IMR-90 (cell line): ENCODE measurements at regions not wholly inside any gene's neighbourhood (a gene's known extent, or its start where the extent isn't known, plus 50 kb on each side); places are given as distances from the start of the nearest gene placed in this dataset.

Experiments used
- ATAC-seq: fragments of 200-7000 bp; cut with Tn5 transposase; 2 replicates; pipeline ENCODE4 v1.9.1; 2020; ENCODE audit warnings: low read depth, mild to moderate bottlenecking, moderate library complexity
- BruUV-seq: library from RNA; stranded (reverse); fragments of 400-500 nt; replicated peaks from 2 replicates; lab custom pipeline; 2021; lab: Mats Ljungman, UMichigan
- CTCF ChIA-PET: fragments of 300-600 bp; formaldehyde crosslinking; extraction: SDS; loops from one replicate; lab custom pipeline; 2021; ENCODE audit warnings: antibody characterized with exemption; lab: Yijun Ruan, JAX
- POLR2A ChIA-PET: fragments of 300-600 bp; sonication (Branson Sonifier 250); formaldehyde crosslinking; loops from one replicate; lab custom pipeline; 2022; ENCODE audit warnings: antibody characterized with exemption; ENCODE audit not compliant: unreplicated experiment; lab: Charles Lee
- DNase-seq: peaks from one replicate; pipeline ENCODE4 v3.0.0; 2013
- H2AFZ ChIP-seq: replicated peaks from 2 replicates; pipeline ENCODE3; 2013; ENCODE audit warnings: low read length, mild to moderate bottlenecking; ENCODE audit not compliant: poor library complexity
- H2AK5ac ChIP-seq: 2 replicates; pipeline ENCODE4 v1.6.1; 2013; ENCODE audit warnings: low read depth, low read length, inconsistent platforms
- H2AK9ac ChIP-seq: replicated peaks from 2 replicates; pipeline ENCODE3; 2013; ENCODE audit warnings: mild to moderate bottlenecking, low read depth, low read length, moderate library complexity; ENCODE audit not compliant: poor library complexity
- H2BK120ac ChIP-seq: 2 replicates; pipeline ENCODE4 v1.6.1; 2013; ENCODE audit warnings: low read depth, low read length, inconsistent platforms
- H2BK15ac ChIP-seq: 3 replicates; pipeline ENCODE4 v1.6.1; 2013; ENCODE audit warnings: low read depth, low read length, inconsistent platforms
- H2BK20ac ChIP-seq: 2 replicates; pipeline ENCODE4 v1.6.1; 2013; ENCODE audit warnings: low read depth, mild to moderate bottlenecking, inconsistent platforms, low read length, moderate library complexity
- H2BK5ac ChIP-seq: 2 replicates; pipeline ENCODE4 v1.6.1; 2013; ENCODE audit warnings: mild to moderate bottlenecking, low read depth, low read length, inconsistent platforms; ENCODE audit not compliant: poor library complexity, severe bottlenecking
- H3K14ac ChIP-seq: replicated peaks from 2 replicates; pipeline ENCODE4 v1.6.1; 2013; ENCODE audit warnings: low read depth, low read length, inconsistent platforms
- H3K18ac ChIP-seq: 2 replicates; pipeline ENCODE4 v1.6.1; 2013; ENCODE audit warnings: low read depth, low read length, control low read depth
- H3K23ac ChIP-seq: 2 replicates; pipeline ENCODE4 v1.6.1; 2013; ENCODE audit warnings: low read depth, low read length, inconsistent platforms
- H3K27ac ChIP-seq: 2 replicates; pipeline ENCODE4 v1.5.1; 2013; ENCODE audit warnings: mild to moderate bottlenecking, control low read depth, low read length; ENCODE audit not compliant: insufficient read depth
- H3K27me3 ChIP-seq: 2 replicates; pipeline ENCODE4 v1.6.1; 2013; ENCODE audit warnings: low read length; ENCODE audit not compliant: control insufficient read depth, insufficient read depth
- H3K36me3 ChIP-seq: 2 replicates; pipeline ENCODE4 v1.6.1; 2013; ENCODE audit warnings: low read length, mixed read lengths; ENCODE audit not compliant: control insufficient read depth, insufficient read depth
- H3K4ac ChIP-seq: 2 replicates; pipeline ENCODE4 v1.6.1; 2013; ENCODE audit warnings: low read depth, low read length, inconsistent platforms
- H3K4me1 ChIP-seq: 2 replicates; pipeline ENCODE4 v1.6.1; 2013; ENCODE audit warnings: low read length, mixed read lengths; ENCODE audit not compliant: control insufficient read depth, insufficient read depth
- H3K4me2 ChIP-seq: 2 replicates; pipeline ENCODE4 v1.6.1; 2013; ENCODE audit warnings: low read depth, mild to moderate bottlenecking, control low read depth, low read length, moderate library complexity
- H3K4me3 ChIP-seq: 2 replicates; pipeline ENCODE4 v1.5.1; 2013; ENCODE audit warnings: low read depth, mild to moderate bottlenecking, control low read depth, low read length, moderate library complexity; ENCODE audit not compliant: insufficient read depth
- H3K56ac ChIP-seq: 2 replicates; pipeline ENCODE4 v1.6.1; 2013; ENCODE audit warnings: low read length, inconsistent platforms; ENCODE audit not compliant: insufficient read depth; ENCODE audit errors: extremely low read depth
- H3K79me1 ChIP-seq, 2 experiments: 2 replicates each; pipeline ENCODE4 v1.6.1; 2013; ENCODE audit warnings: low read length in 2 of 2, inconsistent platforms in 1 of 2, low read depth in 1 of 2
- H3K9ac ChIP-seq: 2 replicates; pipeline ENCODE4 v1.6.1; 2013; ENCODE audit warnings: low read depth, low read length, control low read depth
- H3K9me1 ChIP-seq: 2 replicates; pipeline ENCODE4 v1.6.1; 2013; ENCODE audit warnings: low read length, inconsistent platforms; ENCODE audit not compliant: insufficient read depth
- H3K9me3 ChIP-seq: 2 replicates; pipeline ENCODE4 v1.6.1; 2013; ENCODE audit warnings: low read length; ENCODE audit not compliant: control insufficient read depth, insufficient read depth
- H4K20me1 ChIP-seq: 2 replicates; pipeline ENCODE4 v1.6.1; 2013; ENCODE audit warnings: low read length, inconsistent platforms; ENCODE audit not compliant: insufficient read depth
- H4K5ac ChIP-seq: 2 replicates; pipeline ENCODE4 v1.6.1; 2013; ENCODE audit warnings: mild to moderate bottlenecking, low read depth, low read length, control low read depth
- H4K8ac ChIP-seq, 2 experiments: 2 replicates each; pipeline ENCODE4 v1.6.1; 2013; ENCODE audit warnings: low read depth in 2 of 2, low read length in 2 of 2, control low read depth in 1 of 2, inconsistent platforms in 1 of 2
- H4K91ac ChIP-seq: 2 replicates; pipeline ENCODE4 v1.6.1; 2013; ENCODE audit warnings: low read depth, low read length, inconsistent platforms; ENCODE audit not compliant: insufficient read depth
- CEBPB ChIP-seq: IDR thresholded peaks from 2 replicates; pipeline ENCODE4 v1.6.1; 2012; ENCODE audit warnings: low read depth, low read length, improper control_type of control experiment
- CTCF ChIP-seq: conservative IDR thresholded peaks from 2 replicates; pipeline ENCODE4 v1.5.1; 2012; ENCODE audit warnings: mild to moderate bottlenecking, low read depth, low read length, improper control_type of control experiment
- RFX5 ChIP-seq: IDR thresholded peaks from 2 replicates; pipeline ENCODE4 v1.8.0; 2012; ENCODE audit warnings: low read depth, mild to moderate bottlenecking, low read length, moderate library complexity
- WGBS, 2 experiments: methylation state at CpG; one replicate each; pipeline versions ENCODE4 v1.1.5 to v1.1.7; 2013; ENCODE audit warnings: missing lambda C conversion rate in 2 of 2; ENCODE audit not compliant: insufficient read length in 1 of 2; ENCODE audit errors: extremely low coverage in 2 of 2; 5-methylcytosine and 5-hydroxymethylcytosine counted together
- dilution Hi-C: fragments of 300-500 bp; cut with HindIII; formaldehyde crosslinking; loops from one replicate; pipeline ENCODE4 v1.14.3; 2018; ENCODE audit warnings: low sequenced_read_pairs; ENCODE audit not compliant: unreplicated experiment
- in situ Hi-C: fragments of 300-500 bp; cut with MboI; formaldehyde crosslinking; loops from 3 replicates; pipeline ENCODE4 v1.14.3; 2019; ENCODE audit warnings: low sequenced_read_pairs, inconsistent platforms, mixed read lengths
- intact Hi-C: fragments of 100-400 bp; cut with micrococcal nuclease; formaldehyde crosslinking; loops from 2 replicates; pipeline ENCODE4 v1.10.0; 2022

GRCh38 chr21:35178827-35179226 lies 129.7 kb upstream of the RUNX1 start:
- dilution Hi-C loops: no loop called here
- no peak overlapping the region for H3K9ac ChIP-seq
- ChIA-PET CTCF (interaction anchor here (0.7 kb wide), 1 partner anchor 27 kb away, joined by 4 read pairs; no protein-coding TSS in a partner anchor), POLR2A (no interaction called here)
- no TSS peak for BruUV-seq
- H3K9me1 ChIP-seq: 0 out of 2 replicates have a peak, but pooled peaks cover 4% of the 10 kb centered on the region
- no peak overlapping the region for H2BK5ac ChIP-seq
- peak overlapping the region; percentile 60 for H3K4ac ChIP-seq
- peak overlapping the region; percentile 7; the same call in 1 of the 2 replicates for H2BK20ac ChIP-seq
- in situ Hi-C loops: no loop called here
- H2BK120ac ChIP-seq: peak overlapping the region; percentile 13; the same call in 1 of the 2 replicates
- H3K27me3 ChIP-seq: no peaks in the 10 kb centered on the region
- intact Hi-C loops: no loop called here
- no peak overlapping the region for H2AFZ ChIP-seq
- H3K4me3 ChIP-seq: no peak overlapping the region
- peaks cover 7% of the 10 kb centered on the region; the same call in 1 of the 2 replicates for H3K4me1 ChIP-seq
- H4K5ac ChIP-seq: no peak overlapping the region
- H4K91ac ChIP-seq: peak overlapping the region; percentile 8; the same call in 1 of the 2 replicates
- peak overlapping the region; percentile 2; the same call in 1 of the 3 replicates for H2BK15ac ChIP-seq
- WGBS, 2 experiments: no CpG with 5 or more reads among the region's 1 CpG
- ATAC-seq (no peak), DNase-seq (peak; percentile 79)
- no peak overlapping the region; the same call in 1 of the 2 replicates for H3K27ac ChIP-seq
- H3K56ac ChIP-seq: no peak overlapping the region
- H2AK9ac ChIP-seq: no peak overlapping the region
- H3K4me2 ChIP-seq: no peak overlapping the region
- H4K20me1 ChIP-seq: no peaks in the 10 kb centered on the region
- H3K79me1 ChIP-seq: no peaks in the 10 kb centered on the region
- peak overlapping the region; percentile 2; the same call in 1 of the 2 replicates for H3K18ac ChIP-seq
- peak overlapping the region; percentile 76 for H2AK5ac ChIP-seq
- peak overlapping the region; percentile 1 to 17; a peak in 2 of 4 replicates for H4K8ac ChIP-seq
- H3K23ac ChIP-seq: no peak overlapping the region
- H3K9me3 ChIP-seq: peaks cover 3% of the 10 kb centered on the region
- TF ChIP-seq RFX5 (no peak), CEBPB (peak; percentile 21; the same call in 1 of the 2 replicates), CTCF (no peak)
- no peaks in the 10 kb centered on the region for H3K36me3 ChIP-seq
- peak overlapping the region; percentile 73 for H3K14ac ChIP-seq
